Kidney capillary endothelial cell (primary cell): ENCODE measurements at regions not wholly inside any gene's neighbourhood (a gene's known extent, or its start where the extent isn't known, plus 50 kb on each side); places are given as distances from the start of the nearest gene placed in this dataset.
"Not testable (repeated sequence)": the region's sequence is repeated elsewhere in the genome, so short reads cannot be mapped to it uniquely, and the experiment has no call there.

Source experiments
- DNase-seq: peaks from one replicate; pipeline ENCODE4 v3.0.0-alpha.2; 2018; ENCODE audit warnings: low spot score

- DNase-seq = no peak
These were observed 166.0 kb upstream of the ATP10A start for GRCh38 chr15:26029146-26029545.

- no peak for DNase-seq
These were observed 165.1 kb upstream of the ATP10A start for GRCh38 chr15:26028086-26028740.

GRCh38 chr15:26026671-26027070 lies 163.5 kb upstream of the ATP10A start:
- not testable (repeated sequence) for DNase-seq

GRCh38 chr15:26024241-26024640 lies 161.1 kb upstream of the ATP10A start:
- DNase-seq = no peak

- no peak for DNase-seq
These were observed 160.6 kb upstream of the ATP10A start for GRCh38 chr15:26023691-26024090.

- DNase-seq = no peak
These were observed 160.1 kb upstream of the ATP10A start for GRCh38 chr15:26023231-26023630.

- DNase-seq = no peak
These were observed 157.7 kb upstream of the ATP10A start for GRCh38 chr15:26020871-26021270.

GRCh38 chr15:26017665-26018064 lies 154.5 kb upstream of the ATP10A start:
- no peak for DNase-seq

- no peak for DNase-seq
These were observed 152.5 kb upstream of the ATP10A start for GRCh38 chr15:26015516-26016075.

GRCh38 chr15:26013981-26014380 lies 150.9 kb upstream of the ATP10A start:
- DNase-seq = no peak

GRCh38 chr15:26011916-26012315 lies 148.8 kb upstream of the ATP10A start:
- DNase-seq = no peak

GRCh38 chr15:26007151-26007550 lies 144.0 kb upstream of the ATP10A start:
- DNase-seq = no peak

- no peak for DNase-seq
These were observed 138.1 kb upstream of the ATP10A start for GRCh38 chr15:26001201-26001600.

- DNase-seq = no peak
These were observed 130.4 kb upstream of the ATP10A start for GRCh38 chr15:25993506-25993905.

- DNase-seq = no peak
These were observed 127.1 kb upstream of the ATP10A start for GRCh38 chr15:25990220-25990619.

- no peak for DNase-seq
These were observed 126.2 kb upstream of the ATP10A start for GRCh38 chr15:25989327-25989726.

- not testable (repeated sequence) for DNase-seq
These were observed 125.6 kb upstream of the ATP10A start for GRCh38 chr15:25988716-25989115.

GRCh38 chr15:25987638-25988037 lies 124.5 kb upstream of the ATP10A start:
- DNase-seq = no peak

- DNase-seq = no peak
These were observed 122.0 kb upstream of the ATP10A start for GRCh38 chr15:25985165-25985564.

GRCh38 chr15:25982736-25983135 lies 119.6 kb upstream of the ATP10A start:
- no peak for DNase-seq

- DNase-seq = no peak
These were observed 118.0 kb upstream of the ATP10A start for GRCh38 chr15:25981114-25981513.

GRCh38 chr15:25972141-25972675 lies 109.1 kb upstream of the ATP10A start:
- no peak for DNase-seq

GRCh38 chr15:25971053-25971452 lies 107.9 kb upstream of the ATP10A start:
- no peak for DNase-seq

GRCh38 chr15:25969886-25970285 lies 106.8 kb upstream of the ATP10A start:
- DNase-seq = no peak
